Upper lobe of right lung (tissue), 1 donor: ENCODE measurements at regions not wholly inside any gene's neighbourhood (a gene's known extent, or its start where the extent isn't known, plus 50 kb on each side); places are given as distances from the start of the nearest gene placed in this dataset.

ENCODE experiments used
- ATAC-seq: fragments of 200-7000 bp; cut with Tn5 transposase; one replicate; pipeline ENCODE4 v1.9.1; 2020; ENCODE audit warnings: mild to moderate bottlenecking, moderate library complexity
- DNase-seq: peaks from one replicate; pipeline ENCODE4 v3.0.0-alpha.2; 2020
- H3K27ac ChIP-seq: fragments of 200-600 bp; one replicate; pipeline ENCODE4 v1.8.0; 2022
- H3K27me3 ChIP-seq: fragments of 200-600 bp; one replicate; pipeline ENCODE4 v1.8.0; 2022; ENCODE audit warnings: mild to moderate bottlenecking
- H3K36me3 ChIP-seq: fragments of 200-600 bp; one replicate; pipeline ENCODE4 v1.8.0; 2022
- H3K4me1 ChIP-seq: fragments of 200-600 bp; one replicate; pipeline ENCODE4 v1.8.0; 2022
- H3K4me3 ChIP-seq: fragments of 200-600 bp; one replicate; pipeline ENCODE4 v1.8.0; 2022; ENCODE audit warnings: mild to moderate bottlenecking
- H3K9me3 ChIP-seq: fragments of 200-600 bp; one replicate; pipeline ENCODE4 v1.8.0; 2022
- intact Hi-C: fragments of 100-400 bp; cut with DNase I; formaldehyde crosslinking; loops from one replicate; pipeline ENCODE4 v1.11.0; 2022
- TF ChIP-seq, protein P1 (sequence below): fragments of 200-600 bp; IDR thresholded peaks from one replicate; pipeline ENCODE4 v1.8.0; 2022; ENCODE audit warnings: antibody characterized with exemption
- donor health status: DM: no; HTN: yes; CAD: no; lungs with severe emphysema.

DNA sequence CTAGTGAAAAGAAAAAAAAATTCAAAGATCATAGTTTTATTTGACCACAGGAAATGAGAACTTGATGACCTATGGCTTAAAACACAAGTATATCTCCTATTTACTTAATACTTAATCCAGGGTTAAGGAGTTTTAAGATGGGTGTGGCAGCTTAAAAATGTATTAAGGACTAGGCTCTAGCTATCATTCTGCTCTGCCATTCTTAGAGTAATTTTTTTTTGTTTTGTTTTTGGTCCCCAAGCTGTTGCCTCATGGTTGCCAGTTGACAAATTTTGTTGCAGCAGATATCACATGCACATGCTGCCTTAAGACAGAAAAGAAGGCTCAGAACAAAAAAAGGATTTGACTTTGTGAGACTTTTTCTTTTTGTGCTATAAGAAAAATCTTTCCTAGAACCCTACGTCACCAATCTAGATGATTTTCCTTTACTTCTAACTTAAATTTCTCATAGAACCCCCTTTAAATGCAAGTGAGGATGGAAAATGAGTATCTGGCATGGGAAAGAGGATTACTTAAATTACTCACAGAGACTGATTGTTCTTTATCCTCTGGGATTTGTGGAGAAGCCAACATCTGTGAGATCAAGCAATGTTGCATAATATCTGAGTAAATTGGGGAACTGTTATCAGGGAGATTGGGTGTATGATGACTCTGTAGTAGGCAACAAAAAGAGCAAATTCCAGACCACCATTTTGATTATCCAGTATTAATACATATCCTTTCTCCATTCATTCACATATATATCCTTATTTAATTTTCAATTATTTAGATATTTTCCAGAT, 364.7 kb upstream of the CD180 start:
- intact Hi-C loops, result no loop called here
- H3K27me3 ChIP-seq, result no peaks in the 10 kb centered on the region
- no peaks in the 10 kb centered on the region for H3K4me1 ChIP-seq
- TF ChIP-seq, protein P1, sequence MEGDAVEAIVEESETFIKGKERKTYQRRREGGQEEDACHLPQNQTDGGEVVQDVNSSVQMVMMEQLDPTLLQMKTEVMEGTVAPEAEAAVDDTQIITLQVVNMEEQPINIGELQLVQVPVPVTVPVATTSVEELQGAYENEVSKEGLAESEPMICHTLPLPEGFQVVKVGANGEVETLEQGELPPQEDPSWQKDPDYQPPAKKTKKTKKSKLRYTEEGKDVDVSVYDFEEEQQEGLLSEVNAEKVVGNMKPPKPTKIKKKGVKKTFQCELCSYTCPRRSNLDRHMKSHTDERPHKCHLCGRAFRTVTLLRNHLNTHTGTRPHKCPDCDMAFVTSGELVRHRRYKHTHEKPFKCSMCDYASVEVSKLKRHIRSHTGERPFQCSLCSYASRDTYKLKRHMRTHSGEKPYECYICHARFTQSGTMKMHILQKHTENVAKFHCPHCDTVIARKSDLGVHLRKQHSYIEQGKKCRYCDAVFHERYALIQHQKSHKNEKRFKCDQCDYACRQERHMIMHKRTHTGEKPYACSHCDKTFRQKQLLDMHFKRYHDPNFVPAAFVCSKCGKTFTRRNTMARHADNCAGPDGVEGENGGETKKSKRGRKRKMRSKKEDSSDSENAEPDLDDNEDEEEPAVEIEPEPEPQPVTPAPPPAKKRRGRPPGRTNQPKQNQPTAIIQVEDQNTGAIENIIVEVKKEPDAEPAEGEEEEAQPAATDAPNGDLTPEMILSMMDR, result no peak
- no peak overlapping the region for H3K27ac ChIP-seq
- DNase-seq (no peak), ATAC-seq (no peak)
- no peak overlapping the region for H3K4me3 ChIP-seq
- no peaks in the 10 kb centered on the region for H3K36me3 ChIP-seq
- no peaks in the 10 kb centered on the region for H3K9me3 ChIP-seq

DNA sequence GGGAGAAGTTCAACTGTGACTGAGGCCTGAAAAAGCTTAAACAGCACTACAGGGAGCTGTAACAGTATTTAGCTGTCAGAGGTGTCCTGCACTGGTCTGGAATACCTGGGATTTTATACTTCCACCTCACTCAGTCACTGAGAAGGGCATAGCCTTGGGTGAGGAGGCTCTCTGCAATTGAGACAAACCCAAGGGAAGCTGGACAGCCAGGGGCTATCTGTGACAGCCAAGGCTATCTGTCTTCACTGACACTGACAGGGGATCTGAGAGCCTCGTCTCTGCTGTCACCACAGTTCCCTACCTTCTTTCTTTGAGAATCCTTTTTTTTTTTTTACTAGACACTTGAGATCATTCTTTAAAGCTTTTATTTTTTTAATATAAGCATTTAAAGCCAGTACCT, 356.2 kb upstream of the CD180 start:
- intact Hi-C loops, result no loop called here
- H3K36me3 ChIP-seq, result no peaks in the 10 kb centered on the region
- TF ChIP-seq, protein P1, result no peak
- DNase-seq (no peak), ATAC-seq (no peak)
- no peak overlapping the region for H3K4me3 ChIP-seq
- H3K9me3 ChIP-seq, result no peaks in the 10 kb centered on the region
- no peak overlapping the region for H3K27ac ChIP-seq
- peaks cover 7% of the 10 kb centered on the region for H3K4me1 ChIP-seq
- H3K27me3 ChIP-seq, result no peaks in the 10 kb centered on the region

DNA sequence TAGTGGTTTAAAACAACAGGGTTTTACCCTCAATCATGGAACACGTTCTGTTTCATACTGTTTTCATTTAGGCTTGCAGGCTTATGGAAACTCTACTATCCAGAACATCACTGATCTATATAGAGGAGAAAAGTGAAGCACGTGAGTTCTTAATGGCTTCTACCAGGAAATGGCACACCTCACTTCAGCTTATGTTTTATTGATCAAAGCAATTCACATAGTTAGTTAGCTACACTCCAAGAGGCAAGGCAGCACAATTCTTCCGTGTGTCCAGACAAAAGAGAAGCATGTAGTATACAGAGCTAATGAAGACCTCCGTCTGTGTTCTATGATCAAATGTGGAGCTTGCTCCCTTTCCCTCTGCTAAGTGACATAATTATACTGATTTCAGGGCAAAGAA, 353.3 kb upstream of the CD180 start:
- no peak overlapping the region for H3K27ac ChIP-seq
- H3K4me1 ChIP-seq, result peaks cover 7% of the 10 kb centered on the region
- DNase-seq (no peak), ATAC-seq (no peak)
- intact Hi-C loops, result no loop called here
- no peaks in the 10 kb centered on the region for H3K9me3 ChIP-seq
- no peaks in the 10 kb centered on the region for H3K36me3 ChIP-seq
- H3K27me3 ChIP-seq, result no peaks in the 10 kb centered on the region
- TF ChIP-seq, protein P1, result no peak
- H3K4me3 ChIP-seq, result no peak overlapping the region

DNA sequence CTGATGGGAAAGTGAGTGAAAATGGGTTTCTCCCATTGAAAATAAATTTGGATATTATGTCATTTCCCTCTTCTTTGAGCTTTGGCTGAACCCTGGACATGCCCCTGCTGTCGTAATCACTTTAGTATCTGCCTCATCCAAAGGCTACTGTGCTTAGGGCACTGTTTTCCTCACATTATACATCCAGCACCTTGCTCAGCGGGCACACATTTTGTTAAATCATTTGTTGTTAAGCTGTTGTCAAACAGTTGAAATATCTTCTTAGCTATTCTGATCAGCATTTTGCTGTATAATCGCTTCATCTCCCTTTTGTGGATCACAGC, 352.7 kb upstream of the CD180 start:
- intact Hi-C loops, result no loop called here
- no peak for DNase-seq

DNA sequence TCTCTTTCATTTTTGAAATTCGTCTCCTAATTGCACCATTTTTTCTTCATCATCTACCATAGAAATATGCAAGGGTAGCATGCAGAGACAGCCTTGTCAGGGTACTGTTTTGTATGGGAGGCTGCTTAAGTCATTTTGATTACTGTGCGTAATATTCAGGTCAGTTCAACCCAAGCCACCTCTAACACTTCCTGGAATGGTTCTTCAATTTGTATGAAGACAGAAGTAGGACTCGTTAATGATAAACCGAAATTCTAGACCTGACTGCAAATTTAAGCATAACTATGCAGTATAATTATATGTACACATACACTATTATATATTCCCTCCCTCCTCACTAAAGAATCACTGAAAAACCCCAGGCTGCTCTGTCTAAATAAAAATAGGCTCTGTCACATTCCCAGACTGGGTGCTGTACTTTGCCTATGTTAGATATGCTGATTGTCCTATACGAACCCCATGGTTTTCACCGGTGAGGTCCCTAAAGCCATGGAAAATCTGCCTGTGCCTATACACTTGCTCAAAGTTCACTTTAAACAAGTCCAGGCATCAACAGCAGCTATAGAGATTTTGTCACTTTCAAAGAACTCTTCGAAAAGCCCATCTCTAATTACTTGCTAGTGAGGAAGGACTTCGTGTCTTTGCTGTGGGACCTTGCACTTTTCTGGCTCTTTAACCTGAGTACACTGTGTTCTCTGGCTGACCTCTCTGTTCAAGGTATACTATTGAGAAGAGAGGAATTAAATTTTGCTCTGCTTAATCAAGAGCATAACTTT, 352.1 kb upstream of the CD180 start:
- ATAC-seq (peak; percentile 50), DNase-seq (no peak)
- H3K4me3 ChIP-seq, result peak overlapping the region; percentile 8
- H3K4me1 ChIP-seq, result peaks cover 7% of the 10 kb centered on the region
- peak overlapping the region; percentile 4 for H3K27ac ChIP-seq
- no peaks in the 10 kb centered on the region for H3K36me3 ChIP-seq
- no peaks in the 10 kb centered on the region for H3K9me3 ChIP-seq
- TF ChIP-seq, protein P1, result no peak
- no peaks in the 10 kb centered on the region for H3K27me3 ChIP-seq
- intact Hi-C loops, result no loop called here

More for the DNA sequence above, 352.7 kb upstream of the CD180 start:
- TF ChIP-seq, protein P1, result no peak
- ATAC-seq, result no peak
- no peaks in the 10 kb centered on the region for H3K27me3 ChIP-seq
- H3K4me3 ChIP-seq, result no peak overlapping the region
- H3K9me3 ChIP-seq, result no peaks in the 10 kb centered on the region
- H3K4me1 ChIP-seq, result peaks cover 7% of the 10 kb centered on the region
- H3K27ac ChIP-seq, result peak overlapping the region; percentile 4
- H3K36me3 ChIP-seq, result no peaks in the 10 kb centered on the region
